GM18505 (cell line): ENCODE measurements at regions not wholly inside any gene's neighbourhood (a gene's known extent, or its start where the extent isn't known, plus 50 kb on each side); places are given as distances from the start of the nearest gene placed in this dataset.
A peak's percentile ranks its signal among the peaks of the same experiment; 100 is the strongest.
"Not testable (repeated sequence)": the region's sequence is repeated elsewhere in the genome, so short reads cannot be mapped to it uniquely, and the experiment has no call there.

Experiments used
- ATAC-seq: cut with Tn5 transposase; IDR thresholded peaks from one replicate; pipeline ENCODE4 v1.9.1; 2021; ENCODE audit not compliant: unreplicated experiment
- POLR2A ChIP-seq: IDR thresholded peaks from 4 replicates; pipeline ENCODE4 v1.6.1; 2011; ENCODE audit warnings: borderline replicate concordance; ENCODE audit not compliant: insufficient read depth, insufficient read length; ENCODE audit errors: extremely low read depth

GRCh38 chr4:75189711-75190335 lies 256.9 kb downstream of the PARM1 start:
- no peak for TF ChIP-seq POLR2A
- ATAC-seq, result no peak

GRCh38 chr4:75180790-75181776 lies 248.2 kb downstream of the PARM1 start:
- peak; percentile 86 for ATAC-seq
- peak; percentile 42 for TF ChIP-seq POLR2A

GRCh38 chr4:75180217-75180616 lies 247.3 kb downstream of the PARM1 start:
- no peak for TF ChIP-seq POLR2A

GRCh38 chr4:75179510-75179909 lies 246.6 kb downstream of the PARM1 start:
- no peak for TF ChIP-seq POLR2A
- no peak for ATAC-seq

More at GRCh38 chr4:75180217-75180616, 247.3 kb downstream of the PARM1 start:
- ATAC-seq, result no peak

DNA sequence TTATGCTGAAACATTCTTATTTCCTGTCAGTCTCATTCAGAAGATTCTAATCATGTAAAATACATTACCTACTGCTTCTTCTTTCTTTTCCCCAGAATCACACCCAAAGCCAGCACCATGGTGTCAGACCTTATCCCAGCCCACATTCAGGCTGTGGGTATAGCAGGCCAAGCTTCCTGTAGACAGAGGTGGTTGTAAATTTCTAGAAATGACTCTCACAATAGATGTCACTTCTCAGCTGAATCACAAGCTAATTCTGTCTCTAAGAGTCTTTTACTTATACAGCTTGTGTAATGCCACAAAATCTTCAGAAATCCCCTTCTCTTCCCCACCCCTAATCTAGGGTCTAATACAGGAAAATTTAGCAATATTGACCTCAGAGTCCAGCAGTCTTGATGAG lies 239.6 kb downstream of the PARM1 start:
- ATAC-seq, result peak; percentile 96
- TF ChIP-seq POLR2A, result no peak

GRCh38 chr4:75169427-75169826 lies 236.5 kb downstream of the PARM1 start:
- ATAC-seq, result no peak
- no peak for TF ChIP-seq POLR2A

DNA sequence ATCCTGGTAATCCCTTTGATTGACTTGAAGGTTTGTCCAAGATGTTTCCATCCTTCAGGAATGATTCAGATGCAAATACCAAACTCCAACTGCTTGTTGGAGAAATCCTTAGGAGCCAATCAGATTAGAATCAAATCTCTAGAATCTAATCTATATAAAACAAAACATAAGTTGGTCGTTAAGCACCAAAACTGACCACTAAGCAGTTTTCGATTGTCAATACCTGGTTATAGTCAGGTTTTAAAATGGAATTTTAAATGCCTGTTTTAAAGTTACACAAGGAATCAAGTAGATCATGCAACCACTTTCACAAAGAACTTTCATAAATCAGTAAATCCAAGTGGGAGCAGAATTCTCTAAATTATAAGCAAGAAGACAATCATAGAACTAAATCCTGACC lies 236.1 kb downstream of the PARM1 start:
- no peak for ATAC-seq
- no peak for TF ChIP-seq POLR2A

- ATAC-seq, result no peak
- TF ChIP-seq POLR2A, result no peak
These were observed 235.6 kb downstream of the PARM1 start for GRCh38 chr4:75168548-75168947.

DNA sequence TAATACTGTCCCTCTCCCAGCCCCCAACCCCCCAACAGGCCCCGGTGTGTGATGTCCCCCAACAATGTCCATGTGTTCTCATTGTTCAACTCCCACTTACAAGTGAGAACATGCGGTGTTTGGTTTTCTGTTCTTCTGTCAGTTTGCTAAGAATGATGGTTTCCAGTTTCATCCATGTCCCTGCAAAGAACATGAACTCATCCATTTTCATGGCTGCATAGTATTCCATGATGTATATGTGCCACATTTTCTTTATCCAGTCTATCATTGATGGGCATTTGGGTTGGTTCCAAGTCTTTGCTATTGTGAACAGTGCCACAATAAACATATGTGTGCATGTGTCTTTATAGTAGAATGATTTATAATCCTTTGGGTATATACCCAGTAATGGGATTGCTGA lies 232.2 kb downstream of the PARM1 start:
- not testable (repeated sequence) for ATAC-seq

GRCh38 chr4:75158451-75158850 lies 225.5 kb downstream of the PARM1 start:
- ATAC-seq, result no peak
- TF ChIP-seq POLR2A, result no peak

- ATAC-seq, result no peak
- no peak for TF ChIP-seq POLR2A
These were observed 222.1 kb downstream of the PARM1 start for GRCh38 chr4:75154994-75155393.

- TF ChIP-seq POLR2A, result no peak
- ATAC-seq, result no peak
These were observed 213.3 kb downstream of the PARM1 start for GRCh38 chr4:75146223-75146622.

DNA sequence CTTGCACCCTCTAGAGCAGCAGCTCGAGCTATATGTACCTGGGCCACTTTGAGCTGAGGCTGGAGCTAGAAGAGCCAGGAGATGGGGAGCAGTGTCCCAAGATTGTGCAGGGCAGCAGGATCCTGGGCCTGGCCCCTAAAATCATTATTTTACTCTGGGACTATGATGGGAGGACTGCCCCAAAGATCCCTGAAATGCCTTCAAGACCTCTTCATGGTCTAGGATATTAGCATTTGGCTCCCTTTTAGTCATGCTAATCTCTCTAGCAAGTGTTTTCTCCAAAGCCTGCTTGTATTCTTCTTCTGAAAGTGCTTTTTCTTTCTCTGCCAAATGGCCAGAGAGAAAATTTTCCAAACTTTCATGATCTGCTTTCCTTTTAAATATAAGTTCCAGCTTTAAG lies 211.6 kb downstream of the PARM1 start:
- no peak for ATAC-seq
- TF ChIP-seq POLR2A, result no peak

GRCh38 chr4:75142850-75143249 lies 209.9 kb downstream of the PARM1 start:
- TF ChIP-seq POLR2A, result no peak
- ATAC-seq, result no peak
